Neural cell (in vitro differentiated cells): ENCODE measurements at regions not wholly inside any gene's neighbourhood (a gene's known extent, or its start where the extent isn't known, plus 50 kb on each side); places are given as distances from the start of the nearest gene placed in this dataset.

Experiments
- H2AFZ ChIP-seq: fragments of 200-600, 300-800 bp; sonication (generic), shearing (Covaris generic); 2 replicates; pipeline ENCODE4 v1.6.0; 2014; ENCODE audit warnings: low read depth, mild to moderate bottlenecking, antibody characterized with exemption, low read length, moderate library complexity
- H3F3A ChIP-seq: fragments of 200-600 bp; shearing (Covaris generic); 2 replicates; pipeline ENCODE4 v1.6.1; 2016; ENCODE audit warnings: mild to moderate bottlenecking, moderate library complexity, mixed read lengths, antibody characterized with exemption, low read length; ENCODE audit not compliant: insufficient read depth, poor library complexity, severe bottlenecking
- H3K27ac ChIP-seq: fragments of 200-600, 300-800 bp; sonication (generic), shearing (Covaris generic); 2 replicates; pipeline ENCODE4 v1.5.1; 2014; ENCODE audit warnings: mild to moderate bottlenecking, low read length, moderate library complexity
- H3K27me3 ChIP-seq: fragments of 300-800, 200-600 bp; sonication (generic), shearing (Covaris generic); 2 replicates; pipeline ENCODE4 v1.6.0; 2014; ENCODE audit warnings: mild to moderate bottlenecking, low read depth, low read length, moderate library complexity; ENCODE audit not compliant: insufficient read depth
- H3K36me3 ChIP-seq: fragments of 300-800, 200-600 bp; sonication (generic), shearing (Covaris generic); 2 replicates; pipeline ENCODE4 v1.5.1; 2014; ENCODE audit warnings: mild to moderate bottlenecking, antibody characterized with exemption, low read length, moderate library complexity; ENCODE audit not compliant: insufficient read depth
- H3K4me2 ChIP-seq: fragments of 300-800, 200-600 bp; sonication (generic), shearing (Covaris generic); 2 replicates; pipeline ENCODE4 v1.6.0; 2014; ENCODE audit warnings: mild to moderate bottlenecking, low read length
- H3K4me3 ChIP-seq: fragments of 300-800, 200-600 bp; sonication (generic), shearing (Covaris generic); 2 replicates; pipeline ENCODE4 v1.5.1; 2014; ENCODE audit warnings: mild to moderate bottlenecking, low read length, moderate library complexity
- H3K79me2 ChIP-seq: fragments of 200-600 bp; shearing (Covaris generic); replicated peaks from 2 replicates; pipeline ENCODE4 v1.6.0; 2014; ENCODE audit warnings: mild to moderate bottlenecking, low read length, moderate library complexity; ENCODE audit not compliant: insufficient read depth
- H3K9ac ChIP-seq: fragments of 300-800, 200-600 bp; sonication (generic), shearing (Covaris generic); 2 replicates; pipeline ENCODE4 v1.6.1; 2016; ENCODE audit warnings: mild to moderate bottlenecking, low read length, mixed read lengths
- H3K9me2 ChIP-seq: fragments of 200-600 bp; shearing (Covaris generic); 2 replicates; pipeline ENCODE4 v1.6.1; 2016; ENCODE audit warnings: mild to moderate bottlenecking, low read length, mixed read lengths; ENCODE audit not compliant: insufficient read depth
- H3K9me3 ChIP-seq: fragments of 200-600, 300-800 bp; sonication (generic), shearing (Covaris generic); 2 replicates; pipeline ENCODE4 v1.6.1; 2016; ENCODE audit warnings: mild to moderate bottlenecking, mixed run types, low read length, moderate library complexity, mixed read lengths
- H4K20me1 ChIP-seq: fragments of 200-600 bp; shearing (Covaris generic); 2 replicates; pipeline ENCODE4 v1.6.1; 2016; ENCODE audit warnings: mild to moderate bottlenecking, mixed run types; ENCODE audit not compliant: insufficient read depth
- CTCF ChIP-seq: fragments of 450-650 bp; IDR thresholded peaks from 2 replicates; pipeline ENCODE4 v1.5.1; 2014; ENCODE audit warnings: antibody characterized with exemption, mild to moderate bottlenecking, moderate library complexity; ENCODE audit not compliant: poor library complexity, severe bottlenecking
- EP300 ChIP-seq: fragments of 450-650 bp; conservative IDR thresholded peaks from 2 replicates; pipeline ENCODE4 v1.6.1; 2014; ENCODE audit warnings: antibody characterized with exemption, mild to moderate bottlenecking, moderate library complexity; ENCODE audit not compliant: poor library complexity, severe bottlenecking
- EZH2 ChIP-seq: fragments of 200-600, 300-800 bp; shearing (Covaris generic), sonication (generic); IDR thresholded peaks from 2 replicates; pipeline ENCODE4 v1.6.1; 2014; ENCODE audit warnings: antibody characterized with exemption, low read length, borderline replicate concordance, mild to moderate bottlenecking; ENCODE audit not compliant: insufficient read depth, poor library complexity, severe bottlenecking
- MXI1 ChIP-seq: fragments of 450-650 bp; conservative IDR thresholded peaks from 2 replicates; pipeline ENCODE4 v1.6.1; 2014; ENCODE audit warnings: antibody characterized with exemption, mild to moderate bottlenecking; ENCODE audit not compliant: poor library complexity, severe bottlenecking
- POLR2AphosphoS5 ChIP-seq: IDR thresholded peaks from 2 replicates; pipeline ENCODE4 v1.6.1; 2012
- RAD21 ChIP-seq: fragments of 450-650 bp; conservative IDR thresholded peaks from 2 replicates; pipeline ENCODE4 v1.6.1; 2014; ENCODE audit warnings: antibody characterized with exemption, mild to moderate bottlenecking, moderate library complexity
- SMC3 ChIP-seq: fragments of 450-650 bp; conservative IDR thresholded peaks from 2 replicates; pipeline ENCODE4 v1.6.1; 2014; ENCODE audit warnings: antibody characterized with exemption, mild to moderate bottlenecking, moderate library complexity; ENCODE audit not compliant: poor library complexity
- TAF1 ChIP-seq: IDR thresholded peaks from 2 replicates; pipeline ENCODE4 v1.6.1; 2012; ENCODE audit warnings: low read depth
- TF ChIP-seq, protein P1 (sequence below): IDR thresholded peaks from 2 replicates; pipeline ENCODE4 v1.6.1; 2012; ENCODE audit warnings: borderline replicate concordance

DNA sequence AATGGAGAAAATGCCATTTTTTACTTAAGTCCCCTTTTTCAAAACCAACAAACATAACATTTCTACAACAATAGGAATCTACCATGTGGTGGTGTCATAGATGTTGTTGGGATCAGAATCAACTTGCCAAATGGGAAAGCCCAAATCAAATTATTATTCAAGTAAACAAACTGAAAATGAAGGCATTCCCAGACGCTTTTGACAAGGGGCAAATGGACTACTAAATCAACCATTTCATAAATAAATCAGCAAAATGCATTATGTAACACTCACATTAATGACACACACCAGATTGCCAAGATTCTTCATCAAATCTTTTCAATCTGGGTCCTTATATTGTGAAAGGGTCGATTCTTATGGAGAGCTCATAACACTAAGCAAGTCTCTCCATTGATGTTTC lies 375.6 kb downstream of the KIF16B start:
- Histone ChIP-seq H3K9me3 (no peaks in the 10 kb centered on the region), H3K4me2 (no peak overlapping the region), H3K27ac (no peak overlapping the region), H3K79me2 (no peaks in the 10 kb centered on the region), H4K20me1 (no peaks in the 10 kb centered on the region), H2AFZ (no peak overlapping the region), H3K4me3 (no peak overlapping the region), H3K9me2 (no peaks in the 10 kb centered on the region), H3F3A (no peaks in the 10 kb centered on the region), H3K36me3 (no peaks in the 10 kb centered on the region), H3K27me3 (no peaks in the 10 kb centered on the region), H3K9ac (no peak overlapping the region)
- TF ChIP-seq EZH2, result no peak
- no peak for TF ChIP-seq CTCF
- TF ChIP-seq, protein P1, sequence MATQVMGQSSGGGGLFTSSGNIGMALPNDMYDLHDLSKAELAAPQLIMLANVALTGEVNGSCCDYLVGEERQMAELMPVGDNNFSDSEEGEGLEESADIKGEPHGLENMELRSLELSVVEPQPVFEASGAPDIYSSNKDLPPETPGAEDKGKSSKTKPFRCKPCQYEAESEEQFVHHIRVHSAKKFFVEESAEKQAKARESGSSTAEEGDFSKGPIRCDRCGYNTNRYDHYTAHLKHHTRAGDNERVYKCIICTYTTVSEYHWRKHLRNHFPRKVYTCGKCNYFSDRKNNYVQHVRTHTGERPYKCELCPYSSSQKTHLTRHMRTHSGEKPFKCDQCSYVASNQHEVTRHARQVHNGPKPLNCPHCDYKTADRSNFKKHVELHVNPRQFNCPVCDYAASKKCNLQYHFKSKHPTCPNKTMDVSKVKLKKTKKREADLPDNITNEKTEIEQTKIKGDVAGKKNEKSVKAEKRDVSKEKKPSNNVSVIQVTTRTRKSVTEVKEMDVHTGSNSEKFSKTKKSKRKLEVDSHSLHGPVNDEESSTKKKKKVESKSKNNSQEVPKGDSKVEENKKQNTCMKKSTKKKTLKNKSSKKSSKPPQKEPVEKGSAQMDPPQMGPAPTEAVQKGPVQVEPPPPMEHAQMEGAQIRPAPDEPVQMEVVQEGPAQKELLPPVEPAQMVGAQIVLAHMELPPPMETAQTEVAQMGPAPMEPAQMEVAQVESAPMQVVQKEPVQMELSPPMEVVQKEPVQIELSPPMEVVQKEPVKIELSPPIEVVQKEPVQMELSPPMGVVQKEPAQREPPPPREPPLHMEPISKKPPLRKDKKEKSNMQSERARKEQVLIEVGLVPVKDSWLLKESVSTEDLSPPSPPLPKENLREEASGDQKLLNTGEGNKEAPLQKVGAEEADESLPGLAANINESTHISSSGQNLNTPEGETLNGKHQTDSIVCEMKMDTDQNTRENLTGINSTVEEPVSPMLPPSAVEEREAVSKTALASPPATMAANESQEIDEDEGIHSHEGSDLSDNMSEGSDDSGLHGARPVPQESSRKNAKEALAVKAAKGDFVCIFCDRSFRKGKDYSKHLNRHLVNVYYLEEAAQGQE, result no peak
- TF ChIP-seq RAD21, result no peak
- TF ChIP-seq EP300, result no peak
- no peak for TF ChIP-seq MXI1
- no peak for TF ChIP-seq SMC3
- no peak for TF ChIP-seq TAF1
- TF ChIP-seq POLR2AphosphoS5, result no peak

- Histone ChIP-seq H3K4me3 (no peak overlapping the region), H3K4me2 (no peak overlapping the region), H2AFZ (no peak overlapping the region), H3K27me3 (no peaks in the 10 kb centered on the region), H3F3A (no peaks in the 10 kb centered on the region), H3K9me3 (no peaks in the 10 kb centered on the region), H3K27ac (no peak overlapping the region), H3K36me3 (no peaks in the 10 kb centered on the region), H3K9ac (no peak overlapping the region), H3K79me2 (no peaks in the 10 kb centered on the region), H3K9me2 (no peaks in the 10 kb centered on the region), H4K20me1 (no peaks in the 10 kb centered on the region)
- no peak for TF ChIP-seq SMC3
- TF ChIP-seq POLR2AphosphoS5, result no peak
- no peak for TF ChIP-seq EP300
- TF ChIP-seq RAD21, result no peak
- TF ChIP-seq EZH2, result no peak
- no peak for TF ChIP-seq MXI1
- no peak for TF ChIP-seq CTCF
- TF ChIP-seq, protein P1, result no peak
- TF ChIP-seq TAF1, result no peak
Observed at GRCh38 chr20:16195671-16196070, 377.6 kb downstream of the KIF16B start.
